VCaP (cell line): ENCODE measurements at regions not wholly inside any gene's neighbourhood (a gene's known extent, or its start where the extent isn't known, plus 50 kb on each side); places are given as distances from the start of the nearest gene placed in this dataset.

Experiments used
- H3K27ac ChIP-seq: fragments of 450-650 bp; 2 replicates; pipeline ENCODE4 v1.5.1; 2017
- CTCF ChIP-seq: fragments of 450-650 bp; conservative IDR thresholded peaks from 2 replicates; pipeline ENCODE4 v1.5.1; 2017; ENCODE audit warnings: mild to moderate bottlenecking, moderate library complexity

GRCh38 chr4:104829761-104830160 is 316.9 kb upstream of the TET2 start:
- no peak for TF ChIP-seq CTCF
- no peak overlapping the region for H3K27ac ChIP-seq

- H3K27ac ChIP-seq, result no peak overlapping the region
- no peak for TF ChIP-seq CTCF
Observed at GRCh38 chr4:104848597-104849225, 298.0 kb upstream of the TET2 start.

- no peak for TF ChIP-seq CTCF
- no peak overlapping the region for H3K27ac ChIP-seq
Observed at GRCh38 chr4:104859601-104860237, 287.0 kb upstream of the TET2 start.

GRCh38 chr4:104860238-104861123 is 286.2 kb upstream of the TET2 start:
- no peak overlapping the region for H3K27ac ChIP-seq
- TF ChIP-seq CTCF, result peak; percentile 90

GRCh38 chr4:104866809-104867208 is 279.9 kb upstream of the TET2 start:
- no peak for TF ChIP-seq CTCF
- no peak overlapping the region for H3K27ac ChIP-seq

- H3K27ac ChIP-seq, result no peak overlapping the region
- TF ChIP-seq CTCF, result no peak
Observed at GRCh38 chr4:104868533-104868932, 278.1 kb upstream of the TET2 start.

- no peak for TF ChIP-seq CTCF
- H3K27ac ChIP-seq, result no peak overlapping the region
Observed at GRCh38 chr4:104868958-104869357, 277.7 kb upstream of the TET2 start.
